HG03039 (cell line): ENCODE measurements at regions not wholly inside any gene's neighbourhood (a gene's known extent, or its start where the extent isn't known, plus 50 kb on each side); places are given as distances from the start of the nearest gene placed in this dataset.
"Not testable (repeated sequence)": the region's sequence is repeated elsewhere in the genome, so short reads cannot be mapped to it uniquely, and the experiment has no call there.

ENCODE experiments used
- ATAC-seq: cut with Tn5 transposase; IDR thresholded peaks from one replicate; pipeline ENCODE4 v1.9.1; 2021; ENCODE audit warnings: mild to moderate bottlenecking, moderate library complexity; ENCODE audit not compliant: unreplicated experiment

GRCh38 chr7:68914006-68914405 is 684.3 kb upstream of the AUTS2 start:
- ATAC-seq = no peak

GRCh38 chr7:68917041-68917651 is 681.1 kb upstream of the AUTS2 start:
- no peak for ATAC-seq

GRCh38 chr7:68918621-68919020 is 679.7 kb upstream of the AUTS2 start:
- no peak for ATAC-seq

GRCh38 chr7:68922850-68923249 is 675.4 kb upstream of the AUTS2 start:
- ATAC-seq = no peak

GRCh38 chr7:68925241-68925640 is 673.0 kb upstream of the AUTS2 start:
- no peak for ATAC-seq

- ATAC-seq = no peak
Observed at GRCh38 chr7:68929781-68930261, 668.5 kb upstream of the AUTS2 start.

- ATAC-seq = no peak
Observed at GRCh38 chr7:68936471-68937035, 661.7 kb upstream of the AUTS2 start.

GRCh38 chr7:68938151-68938550 is 660.1 kb upstream of the AUTS2 start:
- ATAC-seq = no peak

GRCh38 chr7:68943786-68944185 is 654.5 kb upstream of the AUTS2 start:
- no peak for ATAC-seq

- ATAC-seq = no peak
Observed at GRCh38 chr7:68955656-68956055, 642.6 kb upstream of the AUTS2 start.

- no peak for ATAC-seq
Observed at GRCh38 chr7:68958571-68958970, 639.7 kb upstream of the AUTS2 start.

GRCh38 chr7:68963552-68963951 is 634.7 kb upstream of the AUTS2 start:
- no peak for ATAC-seq

GRCh38 chr7:68964060-68964459 is 634.2 kb upstream of the AUTS2 start:
- ATAC-seq = no peak

GRCh38 chr7:68965351-68965750 is 632.9 kb upstream of the AUTS2 start:
- ATAC-seq = no peak

GRCh38 chr7:68967598-68967997 is 630.7 kb upstream of the AUTS2 start:
- no peak for ATAC-seq

- ATAC-seq = no peak
Observed at GRCh38 chr7:68969571-68969970, 628.7 kb upstream of the AUTS2 start.

- ATAC-seq = no peak
Observed at GRCh38 chr7:68971634-68972340, 626.5 kb upstream of the AUTS2 start.

- ATAC-seq = no peak
Observed at GRCh38 chr7:68977385-68978055, 620.8 kb upstream of the AUTS2 start.

- no peak for ATAC-seq
Observed at GRCh38 chr7:68978710-68979109, 619.6 kb upstream of the AUTS2 start.

- no peak for ATAC-seq
Observed at GRCh38 chr7:68980011-68980410, 618.3 kb upstream of the AUTS2 start.

- not testable (repeated sequence) for ATAC-seq
Observed at GRCh38 chr7:68980432-68980831, 617.8 kb upstream of the AUTS2 start.

GRCh38 chr7:68984306-68984705 is 614.0 kb upstream of the AUTS2 start:
- no peak for ATAC-seq
